SK-N-SH treated with all-trans-retinoic acid at 6 μM for 48 hours (cell line): ENCODE measurements at regions not wholly inside any gene's neighbourhood (a gene's known extent, or its start where the extent isn't known, plus 50 kb on each side); places are given as distances from the start of the nearest gene placed in this dataset.

ENCODE experiments used
- ATAC-seq: fragments of 200-7000 bp; cut with Tn5 transposase; 3 replicates; pipeline ENCODE4 v1.9.1; 2020; ENCODE audit warnings: mild to moderate bottlenecking, moderate library complexity
- ARNTL ChIP-seq: fragments of 450-650 bp; formaldehyde crosslinking; IDR thresholded peaks from 2 replicates; pipeline ENCODE4 v1.5.0; 2020; ENCODE audit warnings: low read depth, mild to moderate bottlenecking, moderate library complexity, borderline replicate concordance
- BACH2 ChIP-seq: fragments of 250-450 bp; sonication (Bioruptor Pico); IDR thresholded peaks from 2 replicates; pipeline ENCODE4 v1.9.0; 2021; ENCODE audit warnings: mild to moderate bottlenecking, borderline replicate concordance
- CREB5 ChIP-seq: fragments of 250-450 bp; sonication (Bioruptor Pico); IDR thresholded peaks from 2 replicates; pipeline ENCODE4 v1.5.1; 2020; ENCODE audit warnings: low read depth, mild to moderate bottlenecking, moderate library complexity
- CSDC2 ChIP-seq: fragments of 250-450 bp; sonication (Bioruptor Pico); IDR thresholded peaks from 2 replicates; pipeline ENCODE4 v1.5.0; 2020; ENCODE audit warnings: mild to moderate bottlenecking, moderate library complexity
- CSRNP3 ChIP-seq: fragments of 250-450 bp; sonication (Bioruptor Pico); IDR thresholded peaks from 2 replicates; pipeline ENCODE4 v1.5.1; 2021; ENCODE audit warnings: mild to moderate bottlenecking, moderate library complexity
- ESRRG ChIP-seq: fragments of 250-450 bp; sonication (Bioruptor Pico); IDR thresholded peaks from 2 replicates; pipeline ENCODE4 v1.6.1; 2021; ENCODE audit warnings: mild to moderate bottlenecking
- GLIS3 ChIP-seq: fragments of 250-450 bp; sonication (Bioruptor Pico); IDR thresholded peaks from 2 replicates; pipeline ENCODE4 v1.5.0; 2020; ENCODE audit warnings: mild to moderate bottlenecking, moderate library complexity
- ISL1 ChIP-seq: fragments of 250-450 bp; sonication (Bioruptor Pico); IDR thresholded peaks from 2 replicates; pipeline ENCODE4 v2.1.2; 2022; ENCODE audit warnings: mild to moderate bottlenecking, moderate library complexity
- OSR1 ChIP-seq: fragments of 250-450 bp; sonication (Bioruptor Pico); IDR thresholded peaks from 2 replicates; pipeline ENCODE4 v1.8.0; 2022; ENCODE audit warnings: moderate library complexity, mild to moderate bottlenecking, inconsistent platforms
- SNAI2 ChIP-seq: fragments of 250-450 bp; sonication (Bioruptor Pico); IDR thresholded peaks from 2 replicates; pipeline ENCODE4 v1.5.0; 2020; ENCODE audit warnings: mild to moderate bottlenecking, moderate library complexity
- TCF4 ChIP-seq: fragments of 250-450 bp; sonication (Bioruptor Pico); IDR thresholded peaks from 2 replicates; pipeline ENCODE4 v1.8.0; 2021; ENCODE audit warnings: mild to moderate bottlenecking, moderate library complexity, borderline replicate concordance
- TOX ChIP-seq: fragments of 250-450 bp; sonication (Bioruptor Pico); IDR thresholded peaks from 2 replicates; pipeline ENCODE4 v1.8.0; 2021; ENCODE audit warnings: mild to moderate bottlenecking, moderate library complexity, borderline replicate concordance
- ZC3H10 ChIP-seq: fragments of 250-450 bp; sonication (Bioruptor Pico); IDR thresholded peaks from 2 replicates; pipeline ENCODE4 v1.5.1; 2021; ENCODE audit warnings: mild to moderate bottlenecking, moderate library complexity
- ZFP3 ChIP-seq: fragments of 250-450 bp; sonication (Bioruptor Pico); IDR thresholded peaks from 2 replicates; pipeline ENCODE4 v1.5.0; 2020; ENCODE audit warnings: mild to moderate bottlenecking, moderate library complexity
- ZFP30 ChIP-seq: fragments of 450-650 bp; formaldehyde crosslinking; IDR thresholded peaks from 2 replicates; pipeline ENCODE4 v1.5.0; 2022; ENCODE audit warnings: mild to moderate bottlenecking, moderate library complexity
- ZNF565 ChIP-seq: fragments of 450-650 bp; formaldehyde crosslinking; conservative IDR thresholded peaks from 2 replicates; pipeline ENCODE4 v1.5.0; 2020; ENCODE audit warnings: low read depth, mild to moderate bottlenecking, moderate library complexity
- ZNF70 ChIP-seq: fragments of 450-650 bp; formaldehyde crosslinking; IDR thresholded peaks from 2 replicates; pipeline ENCODE4 v1.5.0; 2020; ENCODE audit warnings: mild to moderate bottlenecking, moderate library complexity
- ZNF8 ChIP-seq: fragments of 450-650 bp; formaldehyde crosslinking; IDR thresholded peaks from 2 replicates; pipeline ENCODE4 v1.5.0; 2020; ENCODE audit warnings: mild to moderate bottlenecking, moderate library complexity
- TF ChIP-seq, protein P1 (sequence below): fragments of 250-450 bp; sonication (Bioruptor Pico); IDR thresholded peaks from 2 replicates; pipeline ENCODE4 v1.5.0; 2020; ENCODE audit warnings: mild to moderate bottlenecking, moderate library complexity
- TF ChIP-seq, protein P2 (sequence below): fragments of 250-450 bp; sonication (Bioruptor Pico); IDR thresholded peaks from 2 replicates; pipeline ENCODE4 v1.8.0; 2020; ENCODE audit warnings: mild to moderate bottlenecking, moderate library complexity, borderline replicate concordance
- TF ChIP-seq, protein P3 (sequence below): fragments of 250-450 bp; sonication (Bioruptor Pico); IDR thresholded peaks from 2 replicates; pipeline ENCODE4 v1.8.0; 2021; ENCODE audit warnings: low read depth, mild to moderate bottlenecking, moderate library complexity, borderline replicate concordance

- TF ChIP-seq ISL1 (CRISPR knock-in tag) (no peak), ZNF8 (CRISPR knock-in tag) (peak; percentile 80), CREB5 (CRISPR knock-in tag) (no peak), ARNTL (no peak), TCF4 (CRISPR knock-in tag) (no peak)
- ATAC-seq = no peak
Observed at GRCh38 chr12:11539156-11539555, 110.3 kb upstream of the ETV6 start.

- no peak for ATAC-seq
- TF ChIP-seq TOX (CRISPR knock-in tag) (no peak), ISL1 (CRISPR knock-in tag) (no peak), ARNTL (no peak), CSDC2 (no peak), BACH2 (CRISPR knock-in tag) (no peak), GLIS3 (CRISPR knock-in tag) (no peak), ZFP30 (CRISPR knock-in tag) (no peak), CREB5 (CRISPR knock-in tag) (no peak), SNAI2 (CRISPR knock-in tag) (no peak), ZNF8 (CRISPR knock-in tag) (no peak), CSRNP3 (no peak), ZNF565 (CRISPR knock-in tag) (no peak), ZFP3 (CRISPR knock-in tag) (no peak), OSR1 (CRISPR knock-in tag) (no peak), ZNF70 (CRISPR knock-in tag) (no peak), ZC3H10 (CRISPR knock-in tag) (no peak), ESRRG (CRISPR knock-in tag) (no peak)
- TF ChIP-seq, protein P1, sequence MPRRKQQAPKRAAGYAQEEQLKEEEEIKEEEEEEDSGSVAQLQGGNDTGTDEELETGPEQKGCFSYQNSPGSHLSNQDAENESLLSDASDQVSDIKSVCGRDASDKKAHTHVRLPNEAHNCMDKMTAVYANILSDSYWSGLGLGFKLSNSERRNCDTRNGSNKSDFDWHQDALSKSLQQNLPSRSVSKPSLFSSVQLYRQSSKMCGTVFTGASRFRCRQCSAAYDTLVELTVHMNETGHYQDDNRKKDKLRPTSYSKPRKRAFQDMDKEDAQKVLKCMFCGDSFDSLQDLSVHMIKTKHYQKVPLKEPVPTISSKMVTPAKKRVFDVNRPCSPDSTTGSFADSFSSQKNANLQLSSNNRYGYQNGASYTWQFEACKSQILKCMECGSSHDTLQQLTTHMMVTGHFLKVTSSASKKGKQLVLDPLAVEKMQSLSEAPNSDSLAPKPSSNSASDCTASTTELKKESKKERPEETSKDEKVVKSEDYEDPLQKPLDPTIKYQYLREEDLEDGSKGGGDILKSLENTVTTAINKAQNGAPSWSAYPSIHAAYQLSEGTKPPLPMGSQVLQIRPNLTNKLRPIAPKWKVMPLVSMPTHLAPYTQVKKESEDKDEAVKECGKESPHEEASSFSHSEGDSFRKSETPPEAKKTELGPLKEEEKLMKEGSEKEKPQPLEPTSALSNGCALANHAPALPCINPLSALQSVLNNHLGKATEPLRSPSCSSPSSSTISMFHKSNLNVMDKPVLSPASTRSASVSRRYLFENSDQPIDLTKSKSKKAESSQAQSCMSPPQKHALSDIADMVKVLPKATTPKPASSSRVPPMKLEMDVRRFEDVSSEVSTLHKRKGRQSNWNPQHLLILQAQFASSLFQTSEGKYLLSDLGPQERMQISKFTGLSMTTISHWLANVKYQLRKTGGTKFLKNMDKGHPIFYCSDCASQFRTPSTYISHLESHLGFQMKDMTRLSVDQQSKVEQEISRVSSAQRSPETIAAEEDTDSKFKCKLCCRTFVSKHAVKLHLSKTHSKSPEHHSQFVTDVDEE = no peak
- TF ChIP-seq, protein P2, sequence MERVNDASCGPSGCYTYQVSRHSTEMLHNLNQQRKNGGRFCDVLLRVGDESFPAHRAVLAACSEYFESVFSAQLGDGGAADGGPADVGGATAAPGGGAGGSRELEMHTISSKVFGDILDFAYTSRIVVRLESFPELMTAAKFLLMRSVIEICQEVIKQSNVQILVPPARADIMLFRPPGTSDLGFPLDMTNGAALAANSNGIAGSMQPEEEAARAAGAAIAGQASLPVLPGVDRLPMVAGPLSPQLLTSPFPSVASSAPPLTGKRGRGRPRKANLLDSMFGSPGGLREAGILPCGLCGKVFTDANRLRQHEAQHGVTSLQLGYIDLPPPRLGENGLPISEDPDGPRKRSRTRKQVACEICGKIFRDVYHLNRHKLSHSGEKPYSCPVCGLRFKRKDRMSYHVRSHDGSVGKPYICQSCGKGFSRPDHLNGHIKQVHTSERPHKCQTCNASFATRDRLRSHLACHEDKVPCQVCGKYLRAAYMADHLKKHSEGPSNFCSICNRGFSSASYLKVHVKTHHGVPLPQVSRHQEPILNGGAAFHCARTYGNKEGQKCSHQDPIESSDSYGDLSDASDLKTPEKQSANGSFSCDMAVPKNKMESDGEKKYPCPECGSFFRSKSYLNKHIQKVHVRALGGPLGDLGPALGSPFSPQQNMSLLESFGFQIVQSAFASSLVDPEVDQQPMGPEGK (CRISPR knock-in tag) = no peak
- TF ChIP-seq, protein P3, sequence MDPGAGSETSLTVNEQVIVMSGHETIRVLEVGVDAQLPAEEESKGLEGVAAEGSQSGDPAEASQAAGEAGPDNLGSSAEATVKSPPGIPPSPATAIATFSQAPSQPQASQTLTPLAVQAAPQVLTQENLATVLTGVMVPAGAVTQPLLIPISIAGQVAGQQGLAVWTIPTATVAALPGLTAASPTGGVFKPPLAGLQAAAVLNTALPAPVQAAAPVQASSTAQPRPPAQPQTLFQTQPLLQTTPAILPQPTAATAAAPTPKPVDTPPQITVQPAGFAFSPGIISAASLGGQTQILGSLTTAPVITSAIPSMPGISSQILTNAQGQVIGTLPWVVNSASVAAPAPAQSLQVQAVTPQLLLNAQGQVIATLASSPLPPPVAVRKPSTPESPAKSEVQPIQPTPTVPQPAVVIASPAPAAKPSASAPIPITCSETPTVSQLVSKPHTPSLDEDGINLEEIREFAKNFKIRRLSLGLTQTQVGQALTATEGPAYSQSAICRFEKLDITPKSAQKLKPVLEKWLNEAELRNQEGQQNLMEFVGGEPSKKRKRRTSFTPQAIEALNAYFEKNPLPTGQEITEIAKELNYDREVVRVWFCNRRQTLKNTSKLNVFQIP (CRISPR knock-in tag) = no peak
- TF ChIP-seq, all 23 proteins: peak for 0
Observed at GRCh38 chr12:11540156-11540555, 109.3 kb upstream of the ETV6 start.
